ENCODE measurements at regions not wholly inside any gene's neighbourhood (a gene's known extent, or its start where the extent isn't known, plus 50 kb on each side); places are given as distances from the start of the nearest gene placed in this dataset.

DNA sequence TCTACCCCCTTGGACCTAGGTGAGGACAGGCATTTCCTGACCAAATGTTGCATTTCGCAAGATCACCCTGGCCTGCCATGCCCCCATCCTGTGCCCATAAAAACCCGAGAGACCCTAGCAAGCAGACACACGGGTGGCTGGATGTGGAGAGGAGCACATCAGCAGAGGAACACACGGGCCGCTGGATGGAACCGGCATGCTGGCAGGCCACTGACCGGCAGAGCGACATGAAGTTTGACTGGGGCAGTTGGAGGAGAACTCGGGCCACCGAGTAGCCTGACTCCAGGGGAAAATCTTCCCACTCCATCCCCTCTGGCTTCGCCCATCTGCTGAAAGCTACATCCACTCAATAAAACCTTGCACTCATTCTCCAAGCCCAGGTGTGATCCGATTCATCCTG, 329.3 kb downstream of the FGF9 start:
- Histone ChIP-seq H3K4ac (ENCODE audit: low read depth, low read length) (no peak overlapping the region), H3K23ac (ENCODE audit: insufficient read length, low read depth, low read length) (no peak overlapping the region), H3K9me3 (ENCODE audit: control insufficient read depth, low read depth, low read length) (no peaks in the 10 kb centered on the region), H3K27ac (ENCODE audit: insufficient read length, low read depth, low read length) (no peak overlapping the region), H4K8ac (replicated peaks; ENCODE audit: insufficient read length, low read depth, low read length) (no peak overlapping the region), H2AFZ (ENCODE audit: low read length) (no peak overlapping the region), H3K79me1 (ENCODE audit: insufficient read depth, low read depth, low read length, poor library complexity, severe bottlenecking) (no peaks in the 10 kb centered on the region), H4K5ac (ENCODE audit: insufficient read length, low read depth, low read length) (no peak overlapping the region), H4K20me1 (ENCODE audit: control insufficient read depth, insufficient read depth, insufficient read length) (no peaks in the 10 kb centered on the region), H2AK5ac (ENCODE audit: insufficient read length, low read length) (no peak overlapping the region), H3K9ac (ENCODE audit: extremely low read depth, insufficient read length, low read length) (no peak overlapping the region), H2BK15ac (ENCODE audit: low read depth, low read length) (no peak overlapping the region), H3K27me3 (ENCODE audit: insufficient read depth, low read length) (no peaks in the 10 kb centered on the region), H2BK5ac (ENCODE audit: insufficient read length, low read length) (no peak overlapping the region), H3K79me2 (ENCODE audit: insufficient read depth, low read length) (no peaks in the 10 kb centered on the region), H2BK120ac (ENCODE audit: low read depth, low read length, poor library complexity, severe bottlenecking) (no peak overlapping the region), H3T11ph (ENCODE audit: low read length) (no peak overlapping the region), H3K14ac (ENCODE audit: insufficient read depth, low read length) (no peak overlapping the region), H3K4me1 (ENCODE audit: insufficient read depth, low read length) (no peaks in the 10 kb centered on the region), H3K56ac (ENCODE audit: insufficient read length, low read depth, low read length) (no peak overlapping the region), H2BK20ac (ENCODE audit: low read depth, low read length, poor library complexity, severe bottlenecking) (no peak overlapping the region), H4K91ac (ENCODE audit: insufficient read length, low read depth, low read length) (no peak overlapping the region), H2BK12ac (ENCODE audit: insufficient read length, low read depth, low read length) (no peak overlapping the region), H3K4me2 (ENCODE audit: insufficient read depth, insufficient read length, low read length) (no peak overlapping the region), H3K23me2 (ENCODE audit: insufficient read length, low read depth, low read length, poor library complexity, severe bottlenecking) (no peaks in the 10 kb centered on the region), H3K18ac (ENCODE audit: insufficient read length, low read depth, low read length) (no peak overlapping the region)
- TF ChIP-seq CTCF (conservative IDR thresholded peaks at IDR 0.05): no peak
- H3K36me3 Mint-ChIP-seq (ENCODE audit: insufficient read depth in 1 of 3, low read depth in 3 of 3): no peaks in the 10 kb centered on the region; a peak in 1 of 7 replicates
- no peak for DNase-seq
- H3K27me3 Mint-ChIP-seq (ENCODE audit: low read depth): no peaks in the 10 kb centered on the region; the same call in none of the 2 replicates
- no peak overlapping the region for H3K4me3 Mint-ChIP-seq
- WGBS (ENCODE audit: extremely low coverage, insufficient read length, low lambda C conversion rate): no CpG with 5 or more reads among the region's 12 CpGs
- no peaks in the 10 kb centered on the region for H3K4me1 Mint-ChIP-seq
- H3K9me3 Mint-ChIP-seq: no peaks in the 10 kb centered on the region; a peak in 1 of 5 replicates
- no peak overlapping the region for H3K27ac Mint-ChIP-seq
